GM19035 (cell line): ENCODE measurements at regions not wholly inside any gene's neighbourhood (a gene's known extent, or its start where the extent isn't known, plus 50 kb on each side); places are given as distances from the start of the nearest gene placed in this dataset.

Source experiments
- ATAC-seq: cut with Tn5 transposase; IDR thresholded peaks from one replicate; pipeline ENCODE4 v1.9.1; 2021; ENCODE audit not compliant: unreplicated experiment

- ATAC-seq: no peak
Measured at GRCh38 chr11:33646629-33647028, 54.0 kb downstream of the C11orf91 start.

GRCh38 chr11:33646168-33646567 is 54.5 kb downstream of the C11orf91 start:
- ATAC-seq: no peak

GRCh38 chr11:33645686-33646085 is 54.9 kb downstream of the C11orf91 start:
- no peak for ATAC-seq

- ATAC-seq: no peak
Measured at GRCh38 chr11:33643167-33643824, 57.3 kb downstream of the C11orf91 start.

GRCh38 chr11:33642461-33643166 is 58.0 kb downstream of the C11orf91 start:
- no peak for ATAC-seq

GRCh38 chr11:33640730-33641371 is 59.8 kb downstream of the C11orf91 start:
- no peak for ATAC-seq

- no peak for ATAC-seq
Measured at GRCh38 chr11:33638608-33639007, 62.0 kb downstream of the C11orf91 start.

GRCh38 chr11:33636104-33636503 is 64.5 kb downstream of the C11orf91 start:
- ATAC-seq: no peak

GRCh38 chr11:33635161-33635560 is 65.5 kb downstream of the C11orf91 start:
- no peak for ATAC-seq

GRCh38 chr11:33634291-33634834 is 66.3 kb downstream of the C11orf91 start:
- ATAC-seq: no peak

GRCh38 chr11:33633251-33634003 is 67.2 kb downstream of the C11orf91 start:
- no peak for ATAC-seq

- ATAC-seq: no peak
Measured at GRCh38 chr11:33631749-33632091, 68.9 kb downstream of the C11orf91 start.

- ATAC-seq: no peak
Measured at GRCh38 chr11:33630936-33631748, 69.5 kb downstream of the C11orf91 start.

GRCh38 chr11:33624083-33624482 is 76.5 kb downstream of the C11orf91 start:
- no peak for ATAC-seq

GRCh38 chr11:33622806-33623205 is 77.8 kb downstream of the C11orf91 start:
- ATAC-seq: no peak

- no peak for ATAC-seq
Measured at GRCh38 chr11:33622186-33622585, 78.4 kb downstream of the C11orf91 start.

- no peak for ATAC-seq
Measured at GRCh38 chr11:33620423-33621171, 80.0 kb downstream of the C11orf91 start.

GRCh38 chr11:33618956-33619355 is 81.7 kb downstream of the C11orf91 start:
- no peak for ATAC-seq

- ATAC-seq: no peak
Measured at GRCh38 chr11:33618351-33618710, 82.3 kb downstream of the C11orf91 start.
